GM20000 (cell line): ENCODE measurements at regions not wholly inside any gene's neighbourhood (a gene's known extent, or its start where the extent isn't known, plus 50 kb on each side); places are given as distances from the start of the nearest gene placed in this dataset.

Experiments
- DNase-seq: peaks from one replicate; pipeline ENCODE4 v3.0.0; 2012; ENCODE audit warnings: low spot score
- CTCF ChIP-seq: IDR thresholded peaks from 2 replicates; pipeline ENCODE4 v1.5.1; 2012; ENCODE audit warnings: mild to moderate bottlenecking, control low read depth; ENCODE audit errors: extremely low read depth, missing control alignments

- no peak for DNase-seq
- no peak for TF ChIP-seq CTCF
Observed at GRCh38 chr18:40956213-40956612, 998.8 kb upstream of the PIK3C3 start.

GRCh38 chr18:40955351-40955750 is 999.7 kb upstream of the PIK3C3 start:
- TF ChIP-seq CTCF = no peak
- no peak for DNase-seq

GRCh38 chr18:40949114-40949950 is 1005.7 kb upstream of the PIK3C3 start:
- no peak for TF ChIP-seq CTCF
- no peak for DNase-seq

GRCh38 chr18:40944576-40944975 is 1010.5 kb upstream of the PIK3C3 start:
- no peak for DNase-seq
- no peak for TF ChIP-seq CTCF

- TF ChIP-seq CTCF = no peak
- DNase-seq = no peak
Observed at GRCh38 chr18:40939656-40940515, 1015.1 kb upstream of the PIK3C3 start.

- DNase-seq = no peak
- no peak for TF ChIP-seq CTCF
Observed at GRCh38 chr18:40938615-40939014, 1016.4 kb upstream of the PIK3C3 start.

GRCh38 chr18:40937386-40937785 is 1017.6 kb upstream of the PIK3C3 start:
- no peak for DNase-seq
- TF ChIP-seq CTCF = no peak
